Uterus (tissue), 3 donors: ENCODE measurements at regions not wholly inside any gene's neighbourhood (a gene's known extent, or its start where the extent isn't known, plus 50 kb on each side); places are given as distances from the start of the nearest gene placed in this dataset.

Experiments
- DNase-seq, 2 donors: peaks; one replicate each; pipeline ENCODE4 v3.0.0-alpha.2; 2019 to 2020
- H3K27ac ChIP-seq, 2 donors: fragments of 200-600 bp; sonication (generic); 1 replicate in 1 of 2; 2 replicates in 1 of 2; pipeline ENCODE4 v1.5.1; 2016 to 2018
- H3K27me3 ChIP-seq, 2 donors: fragments of 200-600 bp; sonication (generic); one replicate each; pipeline ENCODE4 v1.5.1; 2018 to 2019; ENCODE audit warnings: control low read depth in 1 of 2
- H3K36me3 ChIP-seq, 2 donors: fragments of 200-600 bp; sonication (generic); one replicate each; pipeline ENCODE4 v1.5.1; 2019; ENCODE audit warnings: control low read depth in 1 of 2
- H3K4me1 ChIP-seq, 2 donors: fragments of 200-600 bp; sonication (generic); one replicate each; pipeline ENCODE4 v1.5.1; 2018 to 2019; ENCODE audit warnings: control low read depth in 1 of 2
- H3K4me3 ChIP-seq, 2 donors: fragments of 200-600 bp; sonication (generic); 1 replicate in 1 of 2; 2 replicates in 1 of 2; pipeline ENCODE4 v1.5.1; 2018 to 2019; ENCODE audit warnings: mild to moderate bottlenecking in 1 of 2
- H3K9me3 ChIP-seq, 2 donors: fragments of 200-600 bp; sonication (generic); one replicate each; pipeline ENCODE4 v1.5.1; 2019; ENCODE audit warnings: control low read depth in 1 of 2
- CTCF ChIP-seq, 4 experiments: fragments of 200-600 bp in 2 of 4; fragments of 450-650 bp in 2 of 4; sonication (generic) in 2 of 4; IDR thresholded peaks; one replicate each; pipeline ENCODE4 v1.5.1; 2016 to 2019; ENCODE audit warnings: antibody characterized with exemption in 4 of 4, mild to moderate bottlenecking in 2 of 4, moderate library complexity in 1 of 4
- POLR2A ChIP-seq, 2 donors: fragments of 450-650 bp; IDR thresholded peaks; one replicate each; pipeline ENCODE4 v1.6.1; 2016; ENCODE audit warnings: antibody characterized with exemption in 2 of 2, mild to moderate bottlenecking in 1 of 2, moderate library complexity in 1 of 2
- intact Hi-C: fragments of 100-400 bp; cut with DNase I; formaldehyde crosslinking; loops from one replicate; pipeline ENCODE4 v1.15.1; 2023; ENCODE audit warnings: low total_unique reads
- donor health status: DM: yes; HTN: yes; CAD: no.

- TF ChIP-seq CTCF (IDR thresholded peaks at IDR 0.05) = no peak
- no peak for TF ChIP-seq POLR2A (IDR thresholded peaks at IDR 0.05)
- Histone ChIP-seq H3K27ac (no peak overlapping the region), H3K27me3 (no peaks in the 10 kb centered on the region), H3K9me3 (no peaks in the 10 kb centered on the region), H3K36me3 (no peaks in the 10 kb centered on the region), H3K4me1 (no peaks in the 10 kb centered on the region), H3K4me3 (no peak overlapping the region)
- intact Hi-C loops = no loop called here
- no peak for DNase-seq
Measured at GRCh38 chr16:74184839-74185238, 111.8 kb upstream of the PSMD7 start.

DNA sequence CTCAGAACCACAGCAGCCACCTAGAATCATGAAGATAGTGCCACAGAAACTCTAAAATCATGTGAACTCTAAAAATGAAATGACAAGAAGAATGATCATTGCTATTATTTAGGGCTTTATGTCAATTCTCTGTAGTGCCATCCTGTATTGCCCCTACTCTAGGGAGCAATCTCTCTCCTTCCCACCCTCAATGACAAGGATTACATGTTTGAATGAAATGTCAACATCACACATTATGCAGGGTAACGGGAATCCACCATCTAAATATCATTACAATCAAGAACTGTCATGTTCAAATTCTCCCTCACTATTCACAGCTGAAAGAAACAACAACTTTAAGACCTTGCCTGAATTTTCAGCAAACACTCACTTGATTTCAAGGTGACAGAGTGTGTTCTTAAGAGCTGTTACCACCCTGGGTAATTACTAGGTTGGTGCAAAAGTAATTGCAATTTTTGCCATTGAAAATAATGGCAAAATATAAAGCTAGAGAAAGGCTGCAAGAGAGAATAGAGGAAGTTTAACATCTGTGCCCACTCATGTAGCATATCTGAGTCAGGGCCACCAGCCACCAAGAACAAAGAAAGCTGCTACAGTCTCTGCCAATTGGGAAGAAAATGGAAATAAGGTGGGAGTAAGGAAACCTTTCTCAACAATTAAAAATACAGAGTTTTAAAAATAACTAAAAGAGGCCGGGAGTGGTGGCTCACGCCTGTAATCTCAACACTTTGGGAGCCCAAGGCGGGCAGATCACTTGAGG, 112.8 kb upstream of the PSMD7 start:
- Histone ChIP-seq H3K4me1 (no peaks in the 10 kb centered on the region), H3K4me3 (no peak overlapping the region), H3K27me3 (no peaks in the 10 kb centered on the region), H3K36me3 (no peaks in the 10 kb centered on the region), H3K9me3 (no peaks in the 10 kb centered on the region), H3K27ac (no peak overlapping the region)
- no peak for DNase-seq
- intact Hi-C loops = no loop called here
- no peak for TF ChIP-seq POLR2A (IDR thresholded peaks at IDR 0.05)
- TF ChIP-seq CTCF (IDR thresholded peaks at IDR 0.05) = no peak

DNA sequence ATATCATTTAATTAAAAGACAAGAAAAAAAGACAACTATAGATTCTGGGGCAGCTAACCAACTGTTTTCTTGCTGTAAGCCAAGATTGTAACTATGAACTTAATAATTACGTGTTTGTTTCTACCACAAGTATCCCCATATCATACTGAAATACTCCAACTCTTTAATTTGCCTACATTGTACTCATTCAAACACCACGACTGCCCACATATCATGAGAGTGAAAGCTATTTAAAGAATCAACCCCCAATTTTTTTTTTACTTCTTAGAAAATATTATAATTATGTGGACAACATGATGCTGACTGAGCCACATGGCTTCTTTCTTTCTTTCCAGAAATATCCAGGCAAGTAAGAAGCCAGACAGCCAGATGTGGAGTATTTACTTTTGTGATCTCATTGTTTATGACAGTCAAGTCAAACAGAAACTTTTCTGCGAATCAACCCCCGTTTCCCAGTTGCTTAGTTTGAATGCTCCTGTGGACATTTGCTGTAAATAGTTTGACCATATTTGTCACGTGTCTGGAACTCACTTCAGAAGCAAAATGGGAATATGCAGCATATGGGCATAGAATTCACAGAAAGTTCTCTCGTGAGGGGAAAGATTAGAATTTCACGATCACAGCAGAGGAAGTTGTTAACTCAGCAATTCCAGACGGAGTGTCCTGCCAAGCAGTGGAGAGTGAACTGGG, 126.8 kb upstream of the PSMD7 start:
- intact Hi-C loops = no loop called here
- no peak for DNase-seq

DNA sequence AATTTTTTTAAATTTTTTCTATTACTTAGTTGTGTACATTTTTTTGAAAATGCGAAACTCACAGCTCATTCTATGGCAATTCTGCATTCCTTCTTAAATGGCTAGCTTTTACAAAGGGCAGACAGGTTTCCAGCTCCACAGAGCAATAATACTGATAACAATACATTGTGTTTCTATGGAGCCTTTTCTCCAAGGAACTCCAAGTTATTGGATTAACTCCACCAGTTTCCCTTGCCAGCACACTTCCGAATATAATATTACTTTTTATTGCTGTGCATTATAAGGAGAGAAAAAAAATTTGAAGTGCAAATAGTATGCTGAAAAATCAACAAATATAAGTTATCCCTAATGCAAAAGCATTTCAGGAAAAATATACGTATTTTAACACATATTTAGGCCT, 127.5 kb upstream of the PSMD7 start:
- no peaks in the 10 kb centered on the region for H3K9me3 ChIP-seq
- TF ChIP-seq CTCF (IDR thresholded peaks at IDR 0.05) = no peak
- TF ChIP-seq POLR2A (IDR thresholded peaks at IDR 0.05) = no peak
- H3K4me3 ChIP-seq = no peak overlapping the region
- H3K36me3 ChIP-seq = no peaks in the 10 kb centered on the region
- H3K4me1 ChIP-seq = no peaks in the 10 kb centered on the region
- no peak for DNase-seq
- intact Hi-C loops = no loop called here
- no peaks in the 10 kb centered on the region for H3K27me3 ChIP-seq
- H3K27ac ChIP-seq = peak overlapping the region in 1 of 2 donors; percentile 49

More for the DNA sequence above, 126.8 kb upstream of the PSMD7 start:
- Histone ChIP-seq H3K9me3 (no peaks in the 10 kb centered on the region), H3K27me3 (no peaks in the 10 kb centered on the region), H3K4me3 (peak overlapping the region; percentile 21 to 27), H3K36me3 (no peaks in the 10 kb centered on the region), H3K4me1 (no peaks in the 10 kb centered on the region), H3K27ac (peak overlapping the region in 1 of 2 donors; percentile 49)
- TF ChIP-seq CTCF (IDR thresholded peaks at IDR 0.05) (no peak), POLR2A (IDR thresholded peaks at IDR 0.05) (no peak)

DNA sequence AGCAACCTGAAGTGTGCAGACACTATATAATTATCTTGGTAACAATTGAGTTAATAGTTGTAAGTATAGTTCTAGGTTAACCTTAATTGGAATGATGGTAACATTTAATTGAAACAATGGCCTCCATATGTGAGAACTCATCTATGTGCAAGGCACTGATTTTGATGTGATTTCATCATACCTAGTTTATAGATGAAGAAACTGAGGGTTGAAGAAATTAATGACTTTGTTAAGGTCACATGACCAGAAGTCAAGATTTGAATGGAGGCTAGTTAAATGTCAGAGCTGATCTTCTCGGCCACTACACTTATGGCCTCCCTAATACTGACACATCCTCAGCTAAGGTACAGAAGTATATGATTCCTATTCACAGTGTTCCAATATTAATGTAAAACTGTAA, 128.2 kb upstream of the PSMD7 start:
- H3K9me3 ChIP-seq = no peaks in the 10 kb centered on the region
- TF ChIP-seq CTCF (IDR thresholded peaks at IDR 0.05) (no peak), POLR2A (IDR thresholded peaks at IDR 0.05) (no peak)
- no peaks in the 10 kb centered on the region for H3K4me1 ChIP-seq
- DNase-seq = no peak
- no peaks in the 10 kb centered on the region for H3K27me3 ChIP-seq
- no peak overlapping the region for H3K4me3 ChIP-seq
- H3K36me3 ChIP-seq = no peaks in the 10 kb centered on the region
- intact Hi-C loops = no loop called here
- H3K27ac ChIP-seq = no peak overlapping the region
